ENCODE measurements at regions not wholly inside any gene's neighbourhood (a gene's known extent, or its start where the extent isn't known, plus 50 kb on each side); places are given as distances from the start of the nearest gene placed in this dataset.

GRCh38 chr2:190786404-190787166, 94.0 kb upstream of the GLS start:
- TF ChIP-seq, protein P1, sequence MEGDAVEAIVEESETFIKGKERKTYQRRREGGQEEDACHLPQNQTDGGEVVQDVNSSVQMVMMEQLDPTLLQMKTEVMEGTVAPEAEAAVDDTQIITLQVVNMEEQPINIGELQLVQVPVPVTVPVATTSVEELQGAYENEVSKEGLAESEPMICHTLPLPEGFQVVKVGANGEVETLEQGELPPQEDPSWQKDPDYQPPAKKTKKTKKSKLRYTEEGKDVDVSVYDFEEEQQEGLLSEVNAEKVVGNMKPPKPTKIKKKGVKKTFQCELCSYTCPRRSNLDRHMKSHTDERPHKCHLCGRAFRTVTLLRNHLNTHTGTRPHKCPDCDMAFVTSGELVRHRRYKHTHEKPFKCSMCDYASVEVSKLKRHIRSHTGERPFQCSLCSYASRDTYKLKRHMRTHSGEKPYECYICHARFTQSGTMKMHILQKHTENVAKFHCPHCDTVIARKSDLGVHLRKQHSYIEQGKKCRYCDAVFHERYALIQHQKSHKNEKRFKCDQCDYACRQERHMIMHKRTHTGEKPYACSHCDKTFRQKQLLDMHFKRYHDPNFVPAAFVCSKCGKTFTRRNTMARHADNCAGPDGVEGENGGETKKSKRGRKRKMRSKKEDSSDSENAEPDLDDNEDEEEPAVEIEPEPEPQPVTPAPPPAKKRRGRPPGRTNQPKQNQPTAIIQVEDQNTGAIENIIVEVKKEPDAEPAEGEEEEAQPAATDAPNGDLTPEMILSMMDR (IDR thresholded peaks at IDR 0.05), result no peak
- no peak for TF ChIP-seq EZH2 (IDR thresholded peaks at IDR 0.05; ENCODE audit: borderline replicate concordance, insufficient read depth, low read depth, low read length, poor library complexity, severe bottlenecking)

All from B cell (primary cell).